Endodermal cell (in vitro differentiated cells): ENCODE measurements at regions not wholly inside any gene's neighbourhood (a gene's known extent, or its start where the extent isn't known, plus 50 kb on each side); places are given as distances from the start of the nearest gene placed in this dataset.

Source experiments
- DNase-seq: peaks from one replicate; pipeline ENCODE4 v3.0.0-alpha.2; 2017
- H3K27ac ChIP-seq: 2 replicates; pipeline ENCODE4 v1.5.1; 2013; ENCODE audit warnings: mild to moderate bottlenecking, low read depth, low read length, moderate library complexity
- H3K27me3 ChIP-seq: 2 replicates; pipeline ENCODE4 v1.6.1; 2013; ENCODE audit warnings: mild to moderate bottlenecking, low read length, moderate library complexity; ENCODE audit not compliant: insufficient read depth, control insufficient read depth, poor library complexity, severe bottlenecking
- H3K36me3 ChIP-seq: 2 replicates; pipeline ENCODE4 v1.7.0; 2013; ENCODE audit warnings: mild to moderate bottlenecking, low read length, moderate library complexity; ENCODE audit not compliant: control insufficient read depth, insufficient read depth
- H3K4me1 ChIP-seq: one replicate; pipeline ENCODE4 v1.7.0; 2013; ENCODE audit warnings: low read length; ENCODE audit not compliant: control insufficient read depth, insufficient read depth
- H3K4me3 ChIP-seq: 2 replicates; pipeline ENCODE4 v1.5.1; 2013; ENCODE audit warnings: mild to moderate bottlenecking, low read length, moderate library complexity
- H3K9ac ChIP-seq: 2 replicates; pipeline ENCODE4 v1.6.1; 2013; ENCODE audit warnings: mild to moderate bottlenecking, low read length, moderate library complexity; ENCODE audit not compliant: poor library complexity, severe bottlenecking; ENCODE audit errors: extremely low read depth
- H3K9me3 ChIP-seq: 2 replicates; pipeline ENCODE4 v1.6.1; 2013; ENCODE audit warnings: mild to moderate bottlenecking, low read length, moderate library complexity; ENCODE audit not compliant: control insufficient read depth
- H3K27ac Mint-ChIP-seq: 2 replicates; pipeline ENCODE4 v1.8.0; 2020; ENCODE audit warnings: mixed read lengths
- H3K27me3 Mint-ChIP-seq: 2 replicates; pipeline ENCODE4 v1.8.0; 2021; ENCODE audit warnings: mild to moderate bottlenecking, mixed read lengths; ENCODE audit not compliant: insufficient read depth
- H3K36me3 Mint-ChIP-seq: 2 replicates; pipeline ENCODE4 v1.8.0; 2020; ENCODE audit warnings: low read depth, mixed read lengths
- H3K4me1 Mint-ChIP-seq: 2 replicates; pipeline ENCODE4 v1.8.0; 2020; ENCODE audit warnings: mixed read lengths
- H3K4me3 Mint-ChIP-seq: 2 replicates; pipeline ENCODE4 v1.8.0; 2020; ENCODE audit warnings: mild to moderate bottlenecking, moderate library complexity, mixed read lengths
- H3K9me3 Mint-ChIP-seq: 2 replicates; pipeline ENCODE4 v1.8.0; 2020; ENCODE audit warnings: mild to moderate bottlenecking, mixed read lengths
- WGBS, 2 experiments: methylation state at CpG; one replicate each; pipeline versions ENCODE4 v1.1.5 to v1.1.7; 2013; ENCODE audit warnings: missing lambda C conversion rate in 2 of 2, mixed read lengths in 1 of 2; ENCODE audit not compliant: insufficient coverage in 1 of 2, insufficient read length in 1 of 2; 5-methylcytosine and 5-hydroxymethylcytosine counted together
- TF ChIP-seq, protein P1 (sequence below): fragments of 200-600 bp; sonication (generic); conservative IDR thresholded peaks from 2 replicates; pipeline ENCODE4 v1.5.0; 2021; ENCODE audit warnings: antibody characterized with exemption, mild to moderate bottlenecking

DNA sequence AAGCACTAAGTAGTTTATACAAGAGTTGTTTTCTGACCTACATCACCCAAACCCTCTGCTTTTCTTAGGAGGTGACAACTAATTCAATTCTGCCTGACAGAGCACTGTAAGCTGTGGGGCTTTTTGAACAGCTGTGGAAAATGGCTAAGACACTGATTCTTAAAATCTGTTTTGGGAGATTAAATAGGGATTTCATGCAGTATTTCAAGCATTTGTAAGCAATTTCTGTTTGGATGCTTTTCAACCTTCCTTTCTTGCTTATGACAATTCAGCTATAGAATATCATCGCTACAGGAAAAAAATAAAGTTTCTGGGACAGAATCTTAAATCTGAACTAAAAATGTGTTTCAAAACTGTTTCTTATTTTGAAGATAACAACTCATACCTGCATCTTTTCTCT, 459.5 kb downstream of the RAPGEF2 start:
- H3K9me3 ChIP-seq, result peaks cover 12% of the 10 kb centered on the region
- no peaks in the 10 kb centered on the region for H3K36me3 ChIP-seq
- WGBS, 2 experiments, result 100% methylated on average over 1 of the region's 1 CpG; no CpG with 5 or more reads in 1 of the 2 experiments
- Mint-ChIP-seq H3K4me3 (no peak overlapping the region), H3K27me3 (no peaks in the 10 kb centered on the region), H3K4me1 (no peaks in the 10 kb centered on the region), H3K36me3 (no peaks in the 10 kb centered on the region), H3K27ac (no peak overlapping the region), H3K9me3 (peaks cover 9% of the 10 kb centered on the region)
- TF ChIP-seq, protein P1, sequence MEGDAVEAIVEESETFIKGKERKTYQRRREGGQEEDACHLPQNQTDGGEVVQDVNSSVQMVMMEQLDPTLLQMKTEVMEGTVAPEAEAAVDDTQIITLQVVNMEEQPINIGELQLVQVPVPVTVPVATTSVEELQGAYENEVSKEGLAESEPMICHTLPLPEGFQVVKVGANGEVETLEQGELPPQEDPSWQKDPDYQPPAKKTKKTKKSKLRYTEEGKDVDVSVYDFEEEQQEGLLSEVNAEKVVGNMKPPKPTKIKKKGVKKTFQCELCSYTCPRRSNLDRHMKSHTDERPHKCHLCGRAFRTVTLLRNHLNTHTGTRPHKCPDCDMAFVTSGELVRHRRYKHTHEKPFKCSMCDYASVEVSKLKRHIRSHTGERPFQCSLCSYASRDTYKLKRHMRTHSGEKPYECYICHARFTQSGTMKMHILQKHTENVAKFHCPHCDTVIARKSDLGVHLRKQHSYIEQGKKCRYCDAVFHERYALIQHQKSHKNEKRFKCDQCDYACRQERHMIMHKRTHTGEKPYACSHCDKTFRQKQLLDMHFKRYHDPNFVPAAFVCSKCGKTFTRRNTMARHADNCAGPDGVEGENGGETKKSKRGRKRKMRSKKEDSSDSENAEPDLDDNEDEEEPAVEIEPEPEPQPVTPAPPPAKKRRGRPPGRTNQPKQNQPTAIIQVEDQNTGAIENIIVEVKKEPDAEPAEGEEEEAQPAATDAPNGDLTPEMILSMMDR, result no peak
- no peak for DNase-seq
- no peak overlapping the region for H3K4me3 ChIP-seq
- no peak overlapping the region for H3K9ac ChIP-seq
- no peaks in the 10 kb centered on the region for H3K4me1 ChIP-seq
- no peak overlapping the region for H3K27ac ChIP-seq
- no peaks in the 10 kb centered on the region for H3K27me3 ChIP-seq

DNA sequence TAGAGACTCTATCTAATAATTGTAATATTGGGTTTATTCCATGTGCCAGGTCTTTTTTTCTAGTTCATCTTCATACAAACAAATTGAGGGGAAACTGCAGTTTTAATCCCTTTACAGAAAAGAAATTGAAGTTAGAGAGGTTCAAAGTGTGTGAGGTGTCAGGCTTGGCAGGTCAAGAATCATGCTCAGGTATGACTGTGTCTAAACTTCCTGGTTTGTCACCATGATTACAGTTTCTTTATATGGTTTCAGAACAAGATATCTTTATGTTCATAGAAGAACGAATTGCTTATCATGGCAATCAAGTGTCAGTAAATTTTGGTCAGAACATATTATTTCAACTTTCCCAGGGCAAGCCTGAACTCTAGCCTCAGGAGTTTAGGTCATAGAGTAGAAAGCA, 460.4 kb downstream of the RAPGEF2 start:
- Histone ChIP-seq H3K9me3 (peaks cover 17% of the 10 kb centered on the region), H3K27ac (no peak overlapping the region), H3K36me3 (no peaks in the 10 kb centered on the region), H3K4me1 (no peaks in the 10 kb centered on the region), H3K4me3 (no peak overlapping the region), H3K9ac (no peak overlapping the region), H3K27me3 (no peaks in the 10 kb centered on the region)
- Mint-ChIP-seq H3K27ac (no peak overlapping the region), H3K27me3 (no peaks in the 10 kb centered on the region), H3K4me1 (no peaks in the 10 kb centered on the region), H3K4me3 (no peak overlapping the region), H3K9me3 (peaks cover 18% of the 10 kb centered on the region), H3K36me3 (peaks cover 3% of the 10 kb centered on the region)
- DNase-seq, result no peak
- 100% methylated on average over 1 of the region's 1 CpG; no CpG with 5 or more reads in 1 of the 2 experiments for WGBS, 2 experiments
- TF ChIP-seq, protein P1, result no peak

DNA sequence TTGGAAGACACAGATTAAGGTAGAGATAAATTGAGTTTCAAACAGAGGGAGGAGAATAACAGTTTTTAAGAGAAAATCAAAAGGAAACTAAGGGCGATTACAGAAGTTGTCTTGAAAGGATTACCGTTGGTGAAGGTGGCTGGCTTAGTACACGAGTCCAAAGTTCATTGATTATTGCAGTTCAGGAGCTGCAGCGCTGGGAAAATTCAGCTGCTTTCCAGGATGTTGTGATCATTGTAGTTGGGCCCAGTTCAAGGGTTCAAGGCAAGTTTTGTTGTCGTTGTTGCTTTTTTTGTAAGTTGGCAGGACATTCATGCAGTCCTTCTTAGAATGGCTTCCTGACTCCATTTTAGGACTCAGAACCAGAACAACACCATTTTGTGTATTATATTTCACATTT, 461.7 kb downstream of the RAPGEF2 start:
- Histone ChIP-seq H3K9ac (no peak overlapping the region), H3K27me3 (no peaks in the 10 kb centered on the region), H3K36me3 (no peaks in the 10 kb centered on the region), H3K27ac (no peak overlapping the region), H3K9me3 (peaks cover 17% of the 10 kb centered on the region), H3K4me3 (no peak overlapping the region), H3K4me1 (no peaks in the 10 kb centered on the region)
- 94 to 97% methylated on average over 5 of the region's 5 CpGs for WGBS, 2 experiments
- Mint-ChIP-seq H3K4me1 (no peaks in the 10 kb centered on the region), H3K36me3 (peaks cover 3% of the 10 kb centered on the region), H3K27ac (no peak overlapping the region), H3K9me3 (peaks cover 31% of the 10 kb centered on the region), H3K4me3 (no peak overlapping the region), H3K27me3 (no peaks in the 10 kb centered on the region)
- TF ChIP-seq, protein P1, result no peak
- no peak for DNase-seq
